IPS DF 4.7 (cell line): ENCODE measurements at regions not wholly inside any gene's neighbourhood (a gene's known extent, or its start where the extent isn't known, plus 50 kb on each side); places are given as distances from the start of the nearest gene placed in this dataset.
"Not testable (repeated sequence)": the region's sequence is repeated elsewhere in the genome, so short reads cannot be mapped to it uniquely, and the experiment has no call there.

ENCODE experiments used
- DNase-seq: peaks from one replicate; pipeline ENCODE4 v3.0.0-alpha.2; 2013; ENCODE audit warnings: low spot score; ENCODE audit errors: extremely low read depth

DNA sequence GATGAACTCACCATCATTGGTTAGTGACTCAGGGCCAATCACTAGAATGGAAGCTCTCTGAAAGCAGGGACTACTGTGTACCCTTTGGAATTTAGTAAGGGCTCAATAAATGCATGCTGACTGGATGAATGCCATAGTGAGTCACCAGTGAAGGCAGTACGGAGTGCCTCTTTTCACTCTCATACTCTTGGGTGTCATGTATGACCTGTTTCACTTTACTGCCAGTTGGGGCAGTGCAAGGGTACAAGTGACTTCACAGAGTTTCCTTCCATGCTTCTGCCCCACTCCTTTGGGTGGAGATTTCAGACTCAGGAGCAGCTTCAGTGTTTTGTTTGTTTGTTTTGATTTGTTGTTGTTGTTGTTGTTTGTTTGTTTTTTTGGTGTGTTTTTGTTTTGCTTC, 57.7 kb downstream of the SOX3 start:
- DNase-seq = no peak

DNA sequence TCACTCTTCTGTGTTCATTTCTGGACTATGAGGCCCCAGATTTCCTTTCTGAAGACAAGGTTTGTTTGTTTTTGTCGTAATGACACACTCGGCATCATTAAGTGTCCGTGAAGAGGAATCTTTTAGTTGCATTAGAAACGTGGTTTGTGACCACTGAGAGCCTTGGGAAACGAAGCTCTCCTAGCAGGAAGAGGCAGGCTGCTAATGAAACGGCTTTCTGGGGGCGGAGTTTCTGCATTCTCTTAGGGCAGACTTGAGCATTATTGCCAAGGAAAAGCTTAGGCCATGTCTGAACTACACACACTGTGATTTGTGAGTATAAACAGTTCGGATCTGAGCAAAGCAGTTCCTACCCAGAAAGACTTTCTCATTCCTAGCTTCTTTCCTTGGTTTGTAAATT, 64.0 kb downstream of the SOX3 start:
- no peak for DNase-seq

DNA sequence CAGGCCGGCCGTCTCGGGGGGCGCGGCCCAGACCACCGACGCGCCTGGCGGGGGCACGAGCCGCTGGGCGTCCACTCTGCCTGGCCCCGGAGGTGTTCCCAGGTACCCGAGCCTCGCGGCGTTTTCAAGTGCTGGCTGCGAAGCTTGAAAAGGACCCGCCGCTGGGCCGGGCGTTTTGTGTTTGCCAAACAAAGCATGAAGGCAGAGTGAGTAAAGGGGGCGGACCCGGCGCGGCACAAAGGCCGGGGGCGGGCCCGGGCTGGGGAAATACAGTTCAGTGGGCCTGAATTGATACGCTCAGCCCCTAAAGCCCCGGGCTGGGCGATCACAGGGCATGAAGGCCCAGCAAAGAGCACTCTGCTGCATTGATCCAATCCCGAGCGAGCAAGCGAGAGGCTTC, 65.4 kb downstream of the SOX3 start:
- no peak for DNase-seq

DNA sequence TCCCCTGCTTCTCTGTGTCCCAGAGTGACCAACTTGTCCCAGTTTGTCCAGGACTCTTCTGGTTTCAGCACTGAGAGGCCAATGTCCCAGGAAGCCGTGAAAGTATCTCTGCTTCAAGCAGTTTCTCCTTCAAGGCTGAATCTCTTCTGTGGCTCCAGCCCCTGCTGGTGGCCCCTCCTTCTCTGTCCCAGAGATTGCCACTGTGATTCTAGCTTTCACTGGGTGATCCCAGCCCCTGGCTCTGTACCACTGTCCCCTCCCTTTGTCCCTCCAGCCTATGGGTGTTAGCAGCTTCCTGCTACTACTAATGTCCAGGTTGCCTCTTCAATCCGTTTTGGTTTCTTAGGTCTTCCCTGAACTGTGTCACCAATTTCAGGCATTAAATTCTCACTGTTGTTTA, 70.5 kb downstream of the SOX3 start:
- no peak for DNase-seq

DNA sequence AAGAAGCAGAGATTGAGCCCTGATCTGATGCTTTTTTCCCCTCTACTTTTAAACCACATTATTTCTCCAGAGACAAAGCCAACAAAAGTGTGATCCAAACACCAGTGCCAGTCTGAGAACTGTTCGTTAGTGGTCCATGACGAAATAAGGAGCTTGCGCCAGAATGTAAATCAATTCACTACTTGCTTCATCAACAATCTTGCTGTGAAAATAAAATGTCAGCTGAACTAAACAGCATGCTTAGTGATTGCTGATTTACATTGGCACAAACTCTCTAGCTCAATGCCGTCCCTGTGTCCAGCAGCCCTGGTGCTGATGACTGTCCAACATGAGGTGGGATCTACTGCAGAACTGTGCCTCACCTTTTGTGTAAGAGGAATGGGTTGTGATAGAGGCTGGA, 71.3 kb downstream of the SOX3 start:
- no peak for DNase-seq

DNA sequence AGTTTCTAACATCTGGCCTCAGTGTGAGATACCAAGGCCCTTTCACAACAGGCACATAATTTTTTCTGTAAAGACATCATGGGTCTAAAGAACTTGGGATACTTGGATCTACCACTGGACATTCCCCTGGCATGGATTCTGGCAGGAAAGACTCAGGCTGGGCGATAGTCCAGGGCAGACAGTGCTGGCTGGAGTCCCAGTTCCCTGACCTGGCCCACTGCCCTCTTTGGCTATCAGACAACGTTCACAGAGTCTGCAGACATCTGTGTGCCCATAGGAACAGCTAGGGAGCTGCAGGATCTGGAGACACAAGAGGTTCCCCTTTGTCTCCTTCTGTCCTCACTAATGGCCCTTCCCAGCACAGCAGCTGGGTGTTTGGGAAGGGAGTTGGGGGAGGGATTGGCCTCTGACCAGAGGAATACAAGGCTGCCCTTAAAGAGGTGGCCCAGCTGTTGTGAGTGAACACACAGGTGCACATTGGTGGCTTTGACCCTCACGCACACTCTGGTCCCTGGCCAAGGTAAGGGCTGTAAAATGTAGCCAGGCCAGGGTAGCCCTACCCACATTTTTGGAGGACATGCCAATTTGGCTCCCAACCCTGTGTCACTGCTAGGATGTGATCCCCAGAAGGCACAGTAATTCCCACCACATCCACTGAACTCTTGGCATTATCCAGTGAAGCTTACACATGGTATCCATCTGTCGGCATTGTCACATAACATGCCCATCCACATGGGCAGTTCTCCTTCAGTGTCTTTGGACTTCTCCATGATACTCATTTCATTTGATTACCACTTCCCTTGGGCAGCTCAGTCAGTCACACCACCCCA, 72.3 kb downstream of the SOX3 start:
- DNase-seq = no peak

DNA sequence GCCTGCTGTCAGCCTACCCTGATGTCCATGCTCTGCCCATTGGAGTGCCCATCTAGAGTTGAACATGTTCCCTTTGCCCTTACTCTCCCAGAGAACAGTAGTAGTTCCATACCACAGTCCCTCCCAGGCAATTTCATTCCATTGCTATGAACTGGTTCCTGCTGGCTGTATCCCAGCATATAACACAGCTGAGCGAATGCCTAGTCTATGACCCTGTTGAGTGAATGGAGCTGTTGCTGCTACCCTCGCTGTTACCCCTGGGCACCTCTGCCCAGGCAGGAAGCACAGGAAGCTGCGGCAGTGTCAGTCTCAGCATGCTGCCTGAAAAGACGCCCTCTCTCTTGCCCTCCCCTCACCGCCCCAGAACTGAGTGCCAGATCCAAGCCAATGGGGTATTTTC, 73.3 kb downstream of the SOX3 start:
- DNase-seq = no peak

DNA sequence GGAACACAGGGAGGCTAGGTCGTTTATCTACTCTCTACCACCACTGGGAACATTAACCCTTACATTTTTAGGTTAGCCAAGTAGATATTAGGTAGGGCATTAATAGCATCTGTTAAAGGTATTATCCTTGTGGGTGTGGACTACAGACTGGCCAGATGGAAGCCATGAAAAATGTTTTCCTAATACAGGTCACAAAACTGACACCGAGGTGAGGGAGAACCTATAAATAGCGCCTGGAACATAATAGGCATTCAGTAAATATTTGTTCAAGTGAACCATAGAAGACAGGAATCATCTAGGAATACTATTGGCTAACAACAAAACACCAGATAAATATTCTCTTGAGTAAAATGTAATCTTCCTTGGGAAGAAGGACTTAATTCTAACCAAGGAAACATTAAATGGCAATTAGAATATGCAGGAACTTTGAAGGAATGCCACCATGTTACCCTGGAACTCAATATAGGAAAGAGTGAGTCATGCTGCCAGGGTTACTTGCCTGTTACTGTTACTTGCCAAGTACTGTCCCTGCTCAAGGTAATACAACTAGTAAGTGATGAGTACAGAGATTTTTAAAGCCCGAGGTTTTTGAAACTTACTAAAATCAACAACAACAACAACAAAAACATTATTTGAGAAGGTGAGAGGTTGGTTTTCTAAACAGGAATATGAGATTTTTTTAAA, 79.0 kb downstream of the SOX3 start:
- DNase-seq = no peak

DNA sequence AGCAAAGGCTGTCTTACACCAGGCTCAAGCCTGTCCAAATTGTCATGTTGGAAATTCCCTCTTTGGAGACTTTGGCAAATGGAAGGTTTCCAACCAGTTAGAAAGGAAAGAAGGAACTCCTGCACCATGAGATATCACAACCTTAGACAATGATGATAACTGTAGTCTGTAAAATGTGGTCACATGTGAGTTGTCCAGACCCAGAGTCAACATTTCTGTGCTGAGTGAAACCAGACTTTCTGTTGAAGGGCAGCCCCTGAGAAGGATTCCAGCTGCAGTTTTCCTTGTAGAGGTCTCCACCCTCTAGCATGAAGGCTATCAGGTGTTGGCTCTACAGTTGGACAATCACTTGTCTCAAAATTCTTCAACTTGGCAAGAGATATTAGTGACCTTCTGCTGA, 82.4 kb downstream of the SOX3 start:
- DNase-seq = no peak

DNA sequence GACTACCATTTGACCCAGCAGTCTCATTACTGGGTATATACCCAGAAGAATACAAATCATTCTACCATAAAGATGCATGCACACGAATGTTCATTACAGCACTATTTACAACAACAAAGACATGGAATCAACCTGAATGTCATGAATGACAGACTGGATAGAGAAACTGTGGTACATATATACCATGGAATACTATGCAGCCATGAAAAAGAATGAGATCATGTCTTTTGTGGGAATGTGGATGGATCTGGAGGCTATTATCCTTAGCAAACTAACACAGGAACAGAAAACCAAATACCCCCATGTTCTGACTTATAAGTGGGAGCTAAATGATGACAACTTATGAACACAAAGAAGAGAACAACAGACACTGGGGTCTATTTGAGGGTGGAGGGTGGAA, 102.7 kb downstream of the SOX3 start:
- DNase-seq = not testable (repeated sequence)

DNA sequence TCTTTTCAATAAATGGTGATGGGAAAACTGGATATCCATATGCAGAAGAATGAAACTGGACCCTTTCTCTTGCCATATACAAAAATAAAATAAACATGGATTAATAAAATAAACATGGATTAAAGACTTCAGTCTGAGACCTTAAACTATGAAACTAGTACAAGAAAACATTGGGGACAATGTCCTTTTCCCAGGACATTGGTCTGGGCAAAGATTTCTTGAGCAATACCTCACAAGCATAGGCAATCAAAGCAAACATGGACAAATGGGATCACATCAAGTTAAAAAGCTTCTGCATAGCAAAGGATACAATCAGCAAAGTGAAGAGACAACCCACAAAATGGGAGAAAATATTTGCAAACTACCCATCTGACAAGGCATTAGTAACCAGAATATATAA, 108.5 kb downstream of the SOX3 start:
- not testable (repeated sequence) for DNase-seq

DNA sequence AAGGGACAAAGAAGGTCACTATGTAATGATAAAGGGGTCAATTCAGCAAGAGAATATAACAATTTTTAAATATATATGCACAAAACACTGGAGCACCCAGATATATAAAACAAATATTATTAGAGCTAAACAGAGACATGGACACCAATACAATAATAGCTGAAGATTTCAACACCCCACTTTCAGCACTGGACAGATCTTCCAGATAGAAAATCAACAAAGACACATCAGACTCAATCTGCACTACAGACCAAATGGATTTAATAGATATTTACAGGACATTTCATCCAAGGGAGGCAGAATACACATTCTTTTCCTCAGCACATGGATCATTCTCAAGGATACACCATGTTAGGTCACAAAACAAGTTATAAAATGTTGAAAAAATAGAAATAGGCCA, 111.4 kb downstream of the SOX3 start:
- no peak for DNase-seq

DNA sequence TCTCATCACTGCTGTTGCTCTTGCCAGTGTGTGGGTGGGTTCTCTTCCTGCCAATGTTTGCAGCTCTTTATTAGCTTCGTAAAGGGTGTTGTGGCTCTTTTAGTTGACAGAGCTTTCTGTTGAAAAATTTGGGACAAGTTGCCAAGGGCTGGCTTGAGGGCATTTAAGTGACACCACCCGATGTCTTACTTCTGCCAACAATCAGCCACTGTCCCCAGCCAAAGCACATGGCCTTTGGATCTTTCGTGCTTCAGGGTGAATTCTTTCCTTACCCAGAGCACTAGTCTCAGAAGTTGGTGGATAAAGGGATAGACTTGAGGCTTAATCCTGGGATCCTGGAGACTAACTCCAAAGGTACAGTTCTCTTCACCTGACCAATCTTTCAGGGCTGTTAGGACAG, 113.6 kb downstream of the SOX3 start:
- no peak for DNase-seq

DNA sequence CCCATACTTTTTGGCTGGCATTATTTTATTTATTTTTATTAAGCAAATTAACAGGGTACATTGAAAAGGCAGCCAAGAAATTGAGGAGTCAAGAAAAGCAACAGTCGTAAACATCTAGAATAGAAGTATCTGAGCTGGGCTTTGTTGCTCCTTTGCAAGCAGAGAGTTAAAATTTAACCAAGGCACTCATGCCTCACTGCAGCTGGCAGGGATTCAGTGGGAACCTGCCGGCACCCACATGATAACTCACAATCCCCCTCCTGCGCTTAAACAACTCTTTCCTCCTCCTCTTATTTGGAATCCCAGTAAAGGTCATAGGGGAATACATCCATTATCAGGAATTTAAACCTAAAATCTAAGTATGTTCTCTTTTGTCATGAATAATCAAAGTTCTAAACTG, 115.5 kb downstream of the SOX3 start:
- DNase-seq = no peak

DNA sequence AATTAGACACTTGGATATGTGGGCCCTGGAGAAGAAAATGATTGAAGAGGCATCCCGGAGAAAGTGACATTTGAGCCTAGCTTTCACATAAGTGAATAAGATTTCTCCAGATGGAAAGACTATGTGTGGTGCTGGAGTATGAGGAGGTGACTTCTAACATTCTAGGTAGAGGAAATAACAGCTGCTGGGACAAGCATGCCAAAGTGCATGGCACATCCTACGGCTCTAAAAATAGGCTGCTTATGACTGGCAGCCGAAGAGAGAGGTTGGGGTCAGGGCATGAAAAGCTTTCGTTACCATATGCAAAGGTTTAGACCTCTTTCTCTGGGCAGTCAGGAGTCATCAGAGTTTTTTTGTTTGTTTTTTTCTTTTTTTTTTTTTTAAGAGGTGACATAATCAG, 142.0 kb downstream of the SOX3 start:
- no peak for DNase-seq

DNA sequence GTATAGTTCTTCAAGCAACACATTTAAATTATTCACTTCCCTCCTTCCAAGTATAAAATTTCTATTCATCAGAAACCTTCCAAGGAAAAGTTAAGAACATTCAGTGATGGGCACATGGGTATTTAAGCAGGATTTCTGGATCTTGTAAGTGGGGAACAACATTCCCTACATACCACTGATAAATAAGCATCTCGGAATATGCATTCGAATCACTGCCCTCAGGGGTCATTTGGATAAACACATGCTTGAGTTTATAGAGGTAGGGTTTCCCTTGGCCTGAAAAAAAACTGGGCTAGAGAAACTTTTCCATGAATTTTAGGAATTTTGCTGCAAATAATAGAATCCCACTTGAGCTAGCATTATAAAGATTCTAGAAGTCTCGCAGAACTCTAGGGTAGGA, 143.9 kb downstream of the SOX3 start:
- no peak for DNase-seq

DNA sequence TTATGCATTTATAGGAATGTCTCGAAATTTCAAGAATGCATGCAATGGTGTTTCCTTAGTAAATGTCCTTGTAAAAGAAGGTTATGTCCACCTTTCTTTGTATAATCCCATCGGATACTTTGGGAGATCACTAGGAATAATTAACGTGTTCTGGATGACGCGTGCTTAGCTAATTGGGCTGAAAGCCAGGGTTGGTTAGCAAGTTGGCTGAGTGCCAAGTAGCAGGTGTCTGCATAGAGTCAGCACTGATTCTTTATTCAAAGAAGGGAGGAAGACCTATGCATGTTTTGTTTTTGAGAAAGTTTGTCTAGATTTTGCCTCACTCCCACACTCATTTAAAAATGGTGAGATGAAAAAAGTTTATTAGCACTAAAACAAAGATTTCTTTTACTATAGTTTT, 144.6 kb downstream of the SOX3 start:
- no peak for DNase-seq

DNA sequence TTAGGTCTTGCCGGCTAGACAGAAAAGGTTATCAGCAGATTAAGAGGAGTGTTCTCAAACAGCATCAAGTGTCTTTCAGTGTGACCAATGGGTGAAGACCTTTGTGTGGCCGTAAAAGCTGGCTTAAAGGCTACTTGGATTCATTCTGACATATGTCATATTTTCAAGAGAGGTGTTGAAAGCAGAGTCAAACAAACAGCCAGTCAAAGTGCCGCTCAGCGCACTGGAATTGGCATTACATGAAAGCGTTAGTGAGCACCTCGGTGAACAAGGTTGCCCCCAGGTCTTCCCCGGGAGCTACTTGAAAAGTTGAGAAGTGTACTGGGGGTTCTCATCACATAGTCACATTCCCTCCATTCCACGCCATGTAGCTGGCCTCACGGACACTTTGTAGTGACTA, 148.9 kb downstream of the SOX3 start:
- DNase-seq = no peak

DNA sequence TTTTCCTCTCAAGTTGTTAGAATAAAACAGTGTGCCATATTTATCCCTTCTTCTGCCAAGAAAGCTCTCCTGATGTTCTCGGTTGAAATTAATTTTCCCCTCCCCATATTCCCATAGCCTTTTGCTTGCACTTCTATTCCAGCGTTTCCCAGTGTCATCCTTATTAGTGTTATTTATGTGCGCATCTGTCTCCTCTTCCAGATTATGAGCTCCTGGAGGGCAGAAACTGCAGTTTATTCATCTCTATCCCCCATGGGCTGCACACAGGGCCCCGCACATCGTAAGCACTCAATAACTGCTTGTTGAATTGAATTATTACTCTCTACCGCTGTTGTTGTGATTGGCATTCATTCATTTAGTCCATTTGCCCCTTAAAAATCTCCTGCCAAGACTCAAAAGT, 149.4 kb downstream of the SOX3 start:
- DNase-seq = no peak

DNA sequence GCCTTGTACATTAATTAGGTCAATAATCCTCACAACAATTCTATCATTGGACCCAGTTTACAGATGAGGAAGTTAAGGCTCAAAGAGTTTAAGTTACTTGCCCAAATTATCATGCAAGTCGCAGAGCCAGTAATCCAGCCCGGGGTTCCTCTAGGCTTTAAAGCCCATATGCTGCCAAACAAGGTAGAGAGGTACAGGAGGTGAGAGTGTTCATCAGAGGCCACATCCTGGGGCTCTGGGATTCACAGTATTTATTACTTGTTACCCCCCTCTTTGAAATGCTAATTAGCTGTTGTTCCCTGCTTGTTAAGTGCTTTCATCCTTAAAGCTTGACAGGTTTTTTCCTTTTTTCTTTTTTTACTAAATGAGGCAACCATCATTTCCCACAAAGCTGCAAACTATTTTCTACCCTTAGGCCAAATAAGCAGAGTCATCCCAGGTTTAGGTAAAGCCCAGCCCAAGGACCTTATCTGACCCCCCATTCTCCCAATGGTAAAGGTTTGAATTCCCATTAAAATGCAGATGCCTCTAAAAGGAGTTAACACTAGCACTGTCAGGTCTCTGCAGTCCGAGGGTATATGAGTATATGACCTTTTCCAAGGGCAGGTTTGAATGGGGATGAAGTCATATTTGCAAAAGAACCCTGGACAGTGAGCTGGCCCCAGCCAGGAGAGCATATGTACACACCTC, 150.3 kb downstream of the SOX3 start:
- DNase-seq = no peak

DNA sequence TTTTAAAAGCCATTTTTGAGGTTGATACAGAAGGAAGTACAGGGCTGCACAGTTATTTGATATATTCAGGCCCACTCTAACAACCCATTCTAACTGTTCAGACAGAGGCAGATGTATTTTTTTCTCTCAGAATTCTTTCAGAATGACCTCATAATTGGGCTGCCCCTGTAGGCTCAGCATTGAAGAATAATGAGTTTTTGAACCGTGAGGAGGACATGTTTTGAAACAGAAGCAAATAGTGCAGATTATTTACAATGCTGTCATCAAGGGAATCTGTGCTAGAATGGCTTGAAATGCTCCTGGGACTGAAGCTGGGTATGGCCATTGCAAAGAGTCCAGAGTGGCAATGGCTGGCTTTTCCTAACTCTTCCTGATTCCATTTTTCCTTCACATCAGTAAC, 158.1 kb downstream of the SOX3 start:
- no peak for DNase-seq

DNA sequence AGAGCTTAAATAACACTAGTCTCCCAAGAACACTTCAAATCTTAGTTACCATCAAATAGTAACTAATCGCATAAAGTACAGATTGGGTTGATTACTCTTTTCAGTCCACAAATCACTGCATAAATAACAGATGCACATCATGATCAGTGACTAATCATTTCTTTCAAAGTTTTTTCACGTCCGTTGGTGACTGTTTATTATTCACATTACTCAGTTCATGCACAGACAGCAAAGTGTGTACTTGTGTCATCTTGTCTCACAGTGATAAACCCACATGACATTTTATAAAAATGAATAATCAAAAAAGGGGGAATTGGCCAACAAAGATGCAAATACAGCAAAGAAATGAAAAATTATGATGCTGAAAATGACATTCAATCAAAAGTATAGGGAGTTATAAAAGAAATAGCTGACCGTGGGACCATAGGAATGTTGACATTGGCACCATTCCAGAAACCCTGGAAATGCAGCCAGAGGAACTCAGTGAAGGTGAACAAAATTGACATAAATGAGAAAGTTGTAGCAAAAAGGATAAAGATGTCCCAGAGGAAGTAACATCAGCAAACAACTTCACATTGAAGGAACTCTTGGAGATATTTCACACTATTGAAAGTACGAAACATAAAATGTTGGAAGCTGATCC, 161.5 kb downstream of the SOX3 start:
- no peak for DNase-seq
